Common myeloid progenitor, CD34-positive (primary cell): ENCODE measurements at regions not wholly inside any gene's neighbourhood (a gene's known extent, or its start where the extent isn't known, plus 50 kb on each side); places are given as distances from the start of the nearest gene placed in this dataset.
A peak's percentile ranks its signal among the peaks of the same experiment; 100 is the strongest.

ENCODE experiments used
- CTCF ChIA-PET: fragments of 350-600 bp; sonication (Branson Sonifier 250); formaldehyde crosslinking; loops from one replicate; lab custom pipeline; 2021; ENCODE audit warnings: antibody characterized with exemption; lab: Charles Lee
- POLR2A ChIA-PET: fragments of 350-600 bp; sonication (Branson Sonifier 250); formaldehyde crosslinking; loops from one replicate; lab custom pipeline; 2021; ENCODE audit warnings: antibody characterized with exemption; lab: Charles Lee
- DNase-seq, 3 donors: peaks; one replicate each; pipeline versions ENCODE4 v3.0.0 to v3.0.0-alpha.2; 2013
- H3K27ac ChIP-seq, 2 experiments: 1 replicate in 1 of 2; 2 replicates in 1 of 2; pipeline ENCODE4 v1.7.0; 2013; ENCODE audit warnings: inconsistent platforms in 2 of 2, low read length in 2 of 2, mild to moderate bottlenecking in 2 of 2, low read depth in 1 of 2, moderate library complexity in 1 of 2; ENCODE audit not compliant: severe bottlenecking in 2 of 2, insufficient read depth in 1 of 2, poor library complexity in 1 of 2
- H3K27me3 ChIP-seq, 5 experiments: replicated peaks in 2 of 5; 1 replicate in 3 of 5; 2 replicates in 2 of 5; pipeline versions ENCODE4 v1.6.1 to v1.7.0; 2013; ENCODE audit warnings: low read length in 4 of 5, mild to moderate bottlenecking in 2 of 5, moderate library complexity in 2 of 5, inconsistent platforms in 1 of 5; ENCODE audit not compliant: insufficient read depth in 5 of 5, control insufficient read depth in 4 of 5
- H3K36me3 ChIP-seq, 4 experiments: 1 replicate in 2 of 4; 2 replicates in 2 of 4; pipeline versions ENCODE4 v1.6.1 to v1.7.0; 2013; ENCODE audit warnings: low read length in 3 of 4, control low read depth in 1 of 4, mild to moderate bottlenecking in 1 of 4; ENCODE audit not compliant: control insufficient read depth in 4 of 4, insufficient read depth in 4 of 4
- H3K4me1 ChIP-seq, 4 experiments: 1 replicate in 3 of 4; 2 replicates in 1 of 4; pipeline versions ENCODE4 v1.6.1 to v1.7.1; 2013; ENCODE audit warnings: low read length in 3 of 4, mild to moderate bottlenecking in 3 of 4, control low read depth in 1 of 4, inconsistent platforms in 1 of 4, moderate library complexity in 1 of 4; ENCODE audit not compliant: control insufficient read depth in 4 of 4, insufficient read depth in 4 of 4; ENCODE audit errors: control extremely low read depth in 1 of 4
- H3K4me3 ChIP-seq, 7 experiments: 1 replicate in 4 of 7; 2 replicates in 3 of 7; pipeline versions ENCODE4 v1.5.1 to v1.7.0; 2013; ENCODE audit warnings: mild to moderate bottlenecking in 7 of 7, low read length in 6 of 7, moderate library complexity in 6 of 7, inconsistent platforms in 2 of 7, low read depth in 2 of 7, control low read depth in 1 of 7; ENCODE audit not compliant: insufficient read depth in 4 of 7, control insufficient read depth in 1 of 7; ENCODE audit errors: extremely low read depth in 1 of 7
- H3K9me3 ChIP-seq, 5 experiments: 1 replicate in 4 of 5; 2 replicates in 1 of 5; pipeline versions ENCODE4 v1.6.1 to v1.7.1; 2013; ENCODE audit warnings: low read length in 4 of 5, mild to moderate bottlenecking in 2 of 5, inconsistent platforms in 1 of 5, low read depth in 1 of 5, moderate library complexity in 1 of 5; ENCODE audit not compliant: control insufficient read depth in 4 of 5, insufficient read depth in 2 of 5; ENCODE audit errors: control extremely low read depth in 1 of 5
- WGBS: methylation state at CpG from one replicate; pipeline ENCODE4 v1.1.5; 2013; ENCODE audit not compliant: insufficient coverage; 5-methylcytosine and 5-hydroxymethylcytosine counted together

DNA sequence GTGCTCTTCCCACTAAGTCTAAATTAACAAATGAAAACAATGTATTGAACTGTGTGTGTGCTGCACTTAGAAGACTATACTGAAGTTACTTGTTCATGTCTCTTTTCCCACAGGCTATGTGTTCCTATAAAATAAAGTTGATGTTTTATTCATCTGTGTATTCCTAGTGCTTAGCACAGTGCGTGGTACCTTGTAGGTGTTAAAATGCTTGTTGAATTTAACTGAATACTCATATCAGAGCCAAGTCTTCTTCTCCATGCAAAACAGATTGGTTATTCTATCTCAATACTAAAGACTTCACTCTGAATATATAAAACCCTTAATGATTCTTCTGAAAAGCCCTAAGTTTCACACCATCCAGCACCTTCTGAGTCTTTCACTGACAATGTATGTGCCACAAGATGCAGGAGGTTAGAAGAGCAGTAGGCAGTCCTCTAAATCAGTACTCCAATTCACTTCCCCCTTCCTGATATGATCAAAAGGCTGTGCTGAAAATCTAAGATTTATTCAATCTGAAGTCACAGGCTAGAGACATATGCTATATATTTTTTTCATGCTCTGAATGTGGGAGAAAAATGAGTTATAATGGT lies 231.7 kb upstream of the CCDC150 start:
- CTCF ChIA-PET = no interaction called here
- Histone ChIP-seq H3K27ac (no peak overlapping the region), H3K36me3 (no peaks in the 10 kb centered on the region), H3K27me3 (no peaks in the 10 kb centered on the region), H3K9me3 (no peaks in the 10 kb centered on the region), H3K4me1 (no peaks in the 10 kb centered on the region), H3K4me3 (no peak overlapping the region)
- no CpG with 5 or more reads among the region's 1 CpG for WGBS
- no peak for DNase-seq
- POLR2A ChIA-PET = no interaction called here

DNA sequence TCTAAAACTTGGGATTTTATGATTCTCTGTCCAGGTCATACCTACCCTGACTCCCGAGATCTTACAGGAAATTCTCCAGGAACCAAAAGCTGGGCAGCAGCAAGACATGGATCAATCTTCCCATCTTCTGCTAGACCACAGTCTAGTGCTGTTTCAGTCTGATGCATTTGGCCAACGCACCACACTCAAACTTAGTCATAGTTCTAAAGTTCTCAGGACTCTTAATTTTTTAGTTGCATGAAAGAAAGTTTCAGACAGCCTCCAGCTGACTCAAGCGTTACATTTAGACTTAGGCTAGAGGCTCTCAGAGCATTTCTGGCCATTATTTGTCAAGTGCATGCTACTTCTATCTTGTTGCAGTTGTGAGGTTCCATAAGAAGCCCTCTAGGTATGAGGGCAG lies 230.1 kb upstream of the CCDC150 start:
- no peaks in the 10 kb centered on the region for H3K27me3 ChIP-seq
- no peaks in the 10 kb centered on the region for H3K36me3 ChIP-seq
- DNase-seq = no peak
- ChIA-PET POLR2A (no interaction called here), CTCF (interaction anchor here (0.7 kb wide), 1 partner anchor 25 kb away, joined by 3 read pairs; no protein-coding TSS in a partner anchor)
- no peak overlapping the region for H3K27ac ChIP-seq
- H3K4me3 ChIP-seq = no peak overlapping the region
- WGBS = 89% methylated on average over 3 of the region's 3 CpGs
- no peaks in the 10 kb centered on the region for H3K9me3 ChIP-seq
- no peaks in the 10 kb centered on the region for H3K4me1 ChIP-seq

DNA sequence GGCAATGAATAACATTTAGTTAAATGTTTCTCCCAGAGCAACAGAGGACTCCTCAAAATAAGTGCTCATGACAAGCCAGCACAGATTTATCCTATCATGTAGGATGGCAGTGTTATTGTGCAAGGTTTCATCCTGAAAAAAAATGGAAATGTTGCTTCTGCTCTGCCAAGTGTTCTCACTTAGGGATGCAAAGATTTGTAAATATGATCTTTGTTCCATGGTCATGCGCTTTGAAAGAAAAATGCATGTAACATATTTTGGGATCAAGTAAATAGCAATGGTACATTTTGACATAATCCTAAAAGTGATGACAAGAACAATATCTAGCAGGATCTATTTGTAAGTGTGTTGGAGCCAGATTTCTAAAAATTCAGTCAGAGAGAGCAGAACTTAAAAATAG lies 229.5 kb upstream of the CCDC150 start:
- no peak for DNase-seq
- Histone ChIP-seq H3K9me3 (no peaks in the 10 kb centered on the region), H3K36me3 (no peaks in the 10 kb centered on the region), H3K27me3 (no peaks in the 10 kb centered on the region), H3K4me1 (no peaks in the 10 kb centered on the region), H3K27ac (no peak overlapping the region), H3K4me3 (no peak overlapping the region)
- 100% methylated on average over 1 of the region's 1 CpG for WGBS
- ChIA-PET POLR2A (no interaction called here), CTCF (interaction anchor here (0.7 kb wide), 1 partner anchor 24 kb away, joined by 3 read pairs; no protein-coding TSS in a partner anchor)

DNA sequence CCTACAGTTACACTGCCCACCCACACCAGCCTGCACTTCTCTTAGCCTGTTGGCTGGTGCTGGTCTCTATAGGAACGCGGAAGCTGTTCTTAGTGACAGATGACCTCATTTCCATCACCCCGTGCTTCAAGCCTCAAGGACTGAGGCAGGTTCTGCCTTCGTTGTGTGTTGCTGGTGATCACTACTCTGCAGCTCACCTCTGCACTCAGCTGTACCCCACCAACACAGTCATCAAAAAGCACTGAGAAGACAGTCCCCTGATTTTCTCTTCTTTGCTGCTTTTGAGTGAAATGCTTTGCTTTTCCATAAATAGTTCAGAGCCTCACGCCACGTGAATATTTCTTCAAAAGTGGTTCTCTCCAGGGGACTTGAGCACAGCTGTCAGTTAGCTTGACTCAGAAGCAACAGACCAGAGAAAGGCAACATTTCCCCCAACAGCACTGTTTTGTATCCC lies 225.7 kb upstream of the CCDC150 start:
- peak in 1 of 3 donors; percentile 31 for DNase-seq
- H3K36me3 ChIP-seq = no peaks in the 10 kb centered on the region
- ChIA-PET CTCF (interaction anchor here (0.9 kb wide), 1 partner anchor 9 kb away, joined by 3 read pairs; no protein-coding TSS in a partner anchor), POLR2A (no interaction called here)
- H3K4me3 ChIP-seq = no peak overlapping the region
- H3K9me3 ChIP-seq = peaks cover 0 to 3% (median 0%) of the 10 kb centered on the region in 5 experiments
- no peak overlapping the region for H3K27ac ChIP-seq
- H3K4me1 ChIP-seq = no peaks in the 10 kb centered on the region
- no peaks in the 10 kb centered on the region for H3K27me3 ChIP-seq
- WGBS = 66% methylated on average over 6 of the region's 6 CpGs

DNA sequence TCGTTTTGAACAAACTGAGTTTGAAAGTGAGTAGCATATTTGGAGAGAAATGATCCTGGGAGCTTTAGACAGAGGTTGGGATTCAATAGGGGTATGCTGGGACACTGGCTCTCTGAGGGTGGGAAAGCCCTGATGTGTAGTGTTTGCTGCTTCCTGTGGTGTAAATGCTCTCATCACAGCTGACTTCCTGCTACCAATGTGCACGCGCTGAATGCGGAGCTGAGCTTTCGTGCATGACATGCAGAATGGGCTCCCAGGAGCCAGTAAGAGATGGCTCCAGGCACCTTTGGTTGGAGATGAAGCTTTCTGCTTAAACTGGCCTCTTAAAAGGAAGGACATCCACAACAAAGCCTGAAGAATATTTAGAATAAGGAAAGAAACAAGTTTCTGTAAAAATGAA lies 224.1 kb upstream of the CCDC150 start:
- Histone ChIP-seq H3K36me3 (no peaks in the 10 kb centered on the region), H3K4me3 (no peak overlapping the region), H3K9me3 (peaks cover 0 to 3% (median 0%) of the 10 kb centered on the region in 5 experiments), H3K27me3 (no peaks in the 10 kb centered on the region), H3K4me1 (no peaks in the 10 kb centered on the region), H3K27ac (no peak overlapping the region)
- 70% methylated on average over 5 of the region's 5 CpGs for WGBS
- ChIA-PET POLR2A (no interaction called here), CTCF (no interaction called here)
- no peak for DNase-seq

DNA sequence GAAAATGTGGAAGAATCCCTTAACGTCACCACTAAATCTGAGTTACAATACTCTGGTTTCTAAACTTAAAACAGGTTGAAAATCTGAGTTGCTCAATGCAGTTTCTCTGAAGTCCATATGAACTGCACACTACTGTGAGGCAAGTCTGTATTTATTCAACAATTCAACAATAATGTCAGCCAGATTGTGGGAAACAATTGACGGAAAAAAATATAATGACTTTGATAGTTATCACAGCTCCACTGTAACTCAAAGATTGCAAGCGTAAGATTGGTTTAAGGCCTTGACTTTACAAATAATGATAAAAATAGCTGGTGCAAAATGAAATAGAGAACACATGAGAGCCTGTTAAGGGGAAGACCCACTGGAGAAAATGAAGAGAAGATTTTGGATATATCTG lies 219.4 kb upstream of the CCDC150 start:
- CTCF ChIA-PET = interaction anchor here (1.0 to 1.5 kb wide), 2 partner anchors 34 to 353 kb away, joined by 3 to 4 read pairs; no protein-coding TSS in a partner anchor
- H3K36me3 ChIP-seq = no peaks in the 10 kb centered on the region
- no peak overlapping the region for H3K4me3 ChIP-seq
- H3K9me3 ChIP-seq = peaks cover 0 to 3% (median 0%) of the 10 kb centered on the region in 5 experiments
- no peak overlapping the region for H3K27ac ChIP-seq
- no peak for DNase-seq
- H3K4me1 ChIP-seq = no peaks in the 10 kb centered on the region
- POLR2A ChIA-PET = no interaction called here
- 100% methylated on average over 2 of the region's 3 CpGs for WGBS
- no peaks in the 10 kb centered on the region for H3K27me3 ChIP-seq

DNA sequence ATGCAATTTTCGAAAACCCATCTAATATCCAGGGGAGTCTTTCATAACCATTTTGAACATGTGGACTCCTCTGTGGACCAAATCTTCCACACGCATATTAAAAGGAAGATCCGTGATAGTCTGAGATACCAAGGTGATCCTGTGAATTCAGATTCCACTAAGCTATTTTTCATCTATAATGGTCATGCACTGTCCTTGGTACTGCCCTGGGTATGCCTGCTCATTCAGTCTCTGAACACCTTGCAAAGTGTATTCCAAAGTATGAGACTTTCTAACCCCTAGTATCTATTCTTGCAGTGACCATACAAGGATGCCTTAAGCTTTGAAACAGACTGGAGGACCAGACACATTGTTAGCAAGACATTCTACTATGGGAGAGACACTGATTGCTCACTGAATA lies 217.6 kb upstream of the CCDC150 start:
- DNase-seq = no peak
- no peak overlapping the region for H3K27ac ChIP-seq
- ChIA-PET POLR2A (no interaction called here), CTCF (interaction anchor here (1.1 kb wide), 1 partner anchor 11 kb away, joined by 3 read pairs; no protein-coding TSS in a partner anchor)
- H3K36me3 ChIP-seq = no peaks in the 10 kb centered on the region
- no peak overlapping the region for H3K4me3 ChIP-seq
- H3K27me3 ChIP-seq = no peaks in the 10 kb centered on the region
- no peaks in the 10 kb centered on the region for H3K9me3 ChIP-seq
- peaks cover 0 to under 1% (median 0%) of the 10 kb centered on the region in 4 experiments for H3K4me1 ChIP-seq
- WGBS = 100% methylated on average over 3 of the region's 3 CpGs
